GM06990 (cell line): ENCODE measurements at regions not wholly inside any gene's neighbourhood (a gene's known extent, or its start where the extent isn't known, plus 50 kb on each side); places are given as distances from the start of the nearest gene placed in this dataset.

Source experiments
- DNase-seq: peaks from one replicate; pipeline ENCODE4 v3.0.0-alpha.2; 2011; ENCODE audit not compliant: insufficient read length; ENCODE audit errors: extremely low read depth
- H3K27me3 ChIP-seq: replicated peaks from 2 replicates; pipeline ENCODE4 v1.6.0; 2011; ENCODE audit warnings: low read length; ENCODE audit not compliant: control insufficient read depth, insufficient read depth
- H3K36me3 ChIP-seq: 2 replicates; pipeline ENCODE4 v1.5.1; 2011; ENCODE audit warnings: low read length; ENCODE audit not compliant: control insufficient read depth, insufficient read depth
- H3K4me3 ChIP-seq: replicated peaks from 2 replicates; pipeline ENCODE4 v1.5.1; 2011; ENCODE audit warnings: low read depth, mild to moderate bottlenecking, control low read depth, low read length
- CTCF ChIP-seq: IDR thresholded peaks from 2 replicates; pipeline ENCODE4 v1.5.1; 2011; ENCODE audit warnings: low read length, control low read depth, mild to moderate bottlenecking, inconsistent platforms; ENCODE audit not compliant: insufficient read depth, poor library complexity, severe bottlenecking

GRCh38 chr5:104706600-104706999 is 1144.0 kb upstream of the NUDT12 start:
- Histone ChIP-seq H3K27me3 (no peaks in the 10 kb centered on the region), H3K36me3 (no peaks in the 10 kb centered on the region), H3K4me3 (no peak overlapping the region)
- DNase-seq: no peak
- no peak for TF ChIP-seq CTCF

- Histone ChIP-seq H3K4me3 (no peak overlapping the region), H3K27me3 (no peaks in the 10 kb centered on the region), H3K36me3 (no peaks in the 10 kb centered on the region)
- no peak for DNase-seq
- TF ChIP-seq CTCF: no peak
These were observed 1139.6 kb upstream of the NUDT12 start for GRCh38 chr5:104702212-104702611.

GRCh38 chr5:104699438-104699837 is 1136.8 kb upstream of the NUDT12 start:
- no peaks in the 10 kb centered on the region for H3K27me3 ChIP-seq
- no peak overlapping the region for H3K4me3 ChIP-seq
- no peaks in the 10 kb centered on the region for H3K36me3 ChIP-seq
- DNase-seq: no peak
- no peak for TF ChIP-seq CTCF

GRCh38 chr5:104661256-104661655 is 1098.7 kb upstream of the NUDT12 start:
- no peak for TF ChIP-seq CTCF
- no peak for DNase-seq
- H3K36me3 ChIP-seq: no peaks in the 10 kb centered on the region
- H3K4me3 ChIP-seq: no peak overlapping the region
- no peaks in the 10 kb centered on the region for H3K27me3 ChIP-seq

GRCh38 chr5:104659497-104659896 is 1096.9 kb upstream of the NUDT12 start:
- Histone ChIP-seq H3K27me3 (no peaks in the 10 kb centered on the region), H3K4me3 (no peak overlapping the region), H3K36me3 (no peaks in the 10 kb centered on the region)
- no peak for DNase-seq
- no peak for TF ChIP-seq CTCF

- DNase-seq: no peak
- TF ChIP-seq CTCF: no peak
- H3K4me3 ChIP-seq: no peak overlapping the region
- H3K36me3 ChIP-seq: no peaks in the 10 kb centered on the region
- no peaks in the 10 kb centered on the region for H3K27me3 ChIP-seq
These were observed 1089.8 kb upstream of the NUDT12 start for GRCh38 chr5:104652271-104652861.
